NCI-H2029 treated with DMSO at 0.1 percent for 48 hours (cell line): ENCODE measurements at regions not wholly inside any gene's neighbourhood (a gene's known extent, or its start where the extent isn't known, plus 50 kb on each side); places are given as distances from the start of the nearest gene placed in this dataset.
"Not testable (repeated sequence)": the region's sequence is repeated elsewhere in the genome, so short reads cannot be mapped to it uniquely, and the experiment has no call there.

Source experiments
- DNase-seq: peaks from one replicate; lab custom pipeline; 2025; lab: John Stamatoyannopoulos, UW

DNA sequence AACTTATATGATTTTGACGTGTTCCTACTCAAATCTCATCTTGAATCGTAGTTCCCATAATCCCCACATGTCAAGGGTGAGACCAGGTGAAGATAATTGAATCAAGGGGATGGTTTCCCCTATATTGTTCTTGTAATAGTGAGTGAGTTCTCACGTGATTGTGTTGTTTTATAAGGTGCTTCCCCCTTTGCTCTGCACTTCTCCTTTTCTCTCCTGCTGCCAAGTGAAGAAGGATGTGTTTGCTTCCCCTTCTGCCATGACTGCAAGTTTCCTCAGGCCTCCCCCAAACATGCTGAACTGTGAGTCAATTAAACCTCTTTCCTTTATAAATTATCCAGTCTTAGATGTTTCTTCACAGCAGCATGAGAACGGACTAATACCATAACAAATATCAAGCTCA is 83.2 kb downstream of the MANEA start:
- DNase-seq, result no peak

DNA sequence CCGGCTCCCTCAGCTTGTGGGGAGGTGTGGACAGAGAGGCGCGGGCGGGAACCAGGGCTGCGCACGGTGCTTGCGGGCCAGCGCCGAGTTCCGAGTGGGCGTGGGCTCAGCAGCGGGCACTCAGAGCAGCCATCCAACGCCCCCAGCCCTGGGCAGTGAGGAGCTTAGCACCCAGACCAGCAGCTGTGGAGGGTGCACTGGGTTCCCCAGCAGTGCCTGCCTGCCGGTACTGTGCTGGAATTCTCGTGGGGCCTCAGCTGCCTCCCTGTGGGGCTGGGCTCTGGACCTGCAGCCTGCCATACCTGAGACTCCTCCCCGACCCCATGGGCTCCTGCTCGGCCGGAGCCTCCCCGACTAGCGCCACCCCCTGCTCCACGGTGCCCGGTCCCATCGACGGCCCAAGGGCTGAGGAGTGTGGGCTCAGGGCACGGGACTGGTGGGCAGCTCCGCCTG is 92.7 kb downstream of the MANEA start:
- DNase-seq, result no peak

DNA sequence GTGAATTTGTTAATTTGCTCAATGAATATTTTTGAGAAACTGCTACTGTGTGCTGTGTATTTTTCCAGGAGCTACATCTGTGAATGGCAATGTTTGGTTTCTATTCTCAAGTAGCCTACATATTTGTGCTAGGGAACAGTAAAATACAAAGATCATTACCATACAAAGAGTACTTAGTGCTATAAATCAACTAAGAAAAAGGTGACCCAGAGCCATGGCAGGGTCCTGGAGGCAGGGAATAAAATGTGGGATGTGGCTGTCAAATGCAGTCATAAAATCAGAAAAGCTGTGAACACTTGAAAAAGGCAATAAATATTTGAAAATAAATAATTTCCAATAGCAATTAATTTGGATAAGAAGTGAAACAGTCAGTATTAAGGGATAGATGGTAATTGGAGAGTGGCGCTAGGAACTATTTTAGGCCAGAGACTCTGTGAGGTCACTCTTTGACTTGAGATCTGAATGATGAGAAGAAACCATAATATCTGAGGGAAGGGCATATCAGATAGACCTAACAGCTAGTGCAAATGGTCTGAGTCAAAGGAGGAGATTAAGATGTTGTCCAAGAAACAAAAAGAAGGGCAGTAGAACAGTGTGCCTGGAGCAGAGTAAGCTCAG is 98.8 kb downstream of the MANEA start:
- DNase-seq, result no peak

DNA sequence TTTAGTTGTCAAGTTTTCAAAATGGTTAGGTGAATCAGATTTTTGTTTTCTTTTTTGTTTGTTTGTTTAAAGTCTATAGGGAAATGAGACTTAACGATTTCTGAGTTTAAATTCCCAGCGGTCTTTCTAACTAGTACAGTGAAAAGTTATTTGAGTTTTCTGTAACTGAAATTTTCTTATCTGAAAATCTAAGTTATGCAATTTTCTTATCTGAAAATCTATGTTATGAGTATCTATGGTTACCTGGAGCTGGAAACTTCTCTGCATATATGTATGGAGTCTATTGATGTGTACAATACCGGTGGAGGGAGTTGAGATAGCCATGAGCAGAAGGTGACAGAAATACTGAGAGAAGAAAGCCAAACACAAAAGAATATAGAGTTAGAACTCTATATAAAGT is 102.6 kb downstream of the MANEA start:
- DNase-seq, result no peak

DNA sequence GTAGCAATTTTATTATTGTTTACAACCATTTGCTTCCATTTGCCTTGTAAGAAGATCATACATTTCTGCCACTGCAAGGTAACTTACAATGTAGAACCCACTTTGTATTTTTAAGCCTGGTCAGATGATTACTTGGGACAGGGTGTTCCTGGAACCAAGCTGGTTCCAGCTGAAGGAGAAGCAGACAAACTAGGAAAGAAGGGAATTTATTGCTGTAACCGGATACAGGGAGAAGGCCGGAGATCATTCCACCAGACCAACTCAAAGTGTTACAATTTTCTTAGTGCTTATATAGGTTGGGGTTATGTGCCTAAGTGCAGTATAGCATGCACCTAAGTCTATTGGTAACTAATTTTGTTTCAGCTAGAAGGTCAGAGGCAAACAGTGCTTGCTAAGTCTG is 104.4 kb downstream of the MANEA start:
- no peak for DNase-seq

DNA sequence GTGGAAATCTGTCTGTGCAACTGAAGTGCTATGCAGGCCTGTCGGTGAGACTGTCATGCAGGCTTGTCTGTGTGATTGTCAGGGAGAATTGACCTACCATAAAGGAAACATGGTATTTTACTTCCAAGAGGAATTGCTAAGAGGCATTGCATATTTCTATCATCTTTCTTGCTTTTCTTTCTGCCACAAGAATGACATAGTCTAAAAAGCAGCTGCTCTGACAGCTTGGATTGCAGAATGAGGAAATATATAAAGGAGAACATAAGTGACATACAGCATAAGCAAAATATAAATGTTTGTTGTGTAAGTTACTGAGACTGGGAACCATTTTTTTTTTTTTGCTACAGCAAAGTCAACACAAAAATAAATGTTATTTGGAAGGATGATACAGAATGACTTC is 105.1 kb downstream of the MANEA start:
- no peak for DNase-seq

DNA sequence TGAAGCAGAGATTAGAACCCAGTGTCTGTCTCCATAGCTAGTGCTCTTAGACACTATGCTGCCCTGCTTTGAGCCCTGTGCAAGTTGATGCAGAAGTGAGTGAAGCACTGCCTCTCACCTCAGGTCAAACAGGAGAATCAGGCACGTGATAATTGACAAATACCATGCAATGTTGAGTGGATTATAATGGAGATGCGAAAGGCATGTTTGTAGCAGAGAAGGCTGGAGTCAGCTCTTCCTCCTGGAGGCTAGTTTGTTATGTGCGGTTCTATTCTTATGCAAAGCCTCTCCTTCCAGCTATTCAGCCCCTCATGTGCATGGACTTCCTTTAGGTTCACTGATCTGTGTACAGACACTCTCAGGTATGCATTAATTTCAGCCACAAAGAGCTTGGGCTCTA is 108.5 kb downstream of the MANEA start:
- no peak for DNase-seq

DNA sequence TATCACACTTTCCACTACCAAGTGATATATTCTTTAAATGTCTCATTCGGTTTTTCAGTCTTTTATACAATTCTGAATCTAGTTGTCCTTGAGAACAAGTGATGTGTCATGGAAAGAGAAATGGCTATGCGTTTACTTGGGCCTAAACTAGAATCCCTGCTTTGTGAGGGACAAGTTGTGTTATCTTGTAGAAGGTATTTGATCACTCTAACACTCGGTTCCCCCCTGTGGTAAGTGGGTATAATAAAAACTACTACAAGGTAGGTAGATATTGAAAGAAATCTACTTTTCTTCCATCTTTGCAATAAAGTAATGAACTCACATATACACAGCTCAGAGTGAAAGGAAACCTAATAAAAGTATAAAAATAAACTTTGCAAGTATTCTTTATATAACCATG is 108.9 kb downstream of the MANEA start:
- DNase-seq, result no peak

DNA sequence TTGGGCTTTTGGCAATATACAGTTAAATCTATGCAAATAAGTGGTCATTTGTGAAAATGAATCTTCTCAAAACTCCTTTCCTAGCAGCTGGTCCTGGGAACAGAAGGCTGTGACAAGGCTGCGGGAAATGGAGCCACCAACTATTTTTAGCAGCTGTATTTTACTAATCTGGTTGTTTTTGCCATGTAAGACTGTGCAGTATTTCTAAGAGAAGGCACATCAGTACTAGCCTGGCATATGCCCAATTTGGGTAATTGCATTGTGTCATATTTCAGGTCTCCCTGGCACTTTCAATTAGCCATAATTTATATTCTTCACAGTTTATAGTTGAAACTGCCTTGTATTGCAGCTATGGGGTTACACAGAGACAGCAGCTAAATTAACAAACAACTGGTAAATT is 109.6 kb downstream of the MANEA start:
- DNase-seq, result no peak

DNA sequence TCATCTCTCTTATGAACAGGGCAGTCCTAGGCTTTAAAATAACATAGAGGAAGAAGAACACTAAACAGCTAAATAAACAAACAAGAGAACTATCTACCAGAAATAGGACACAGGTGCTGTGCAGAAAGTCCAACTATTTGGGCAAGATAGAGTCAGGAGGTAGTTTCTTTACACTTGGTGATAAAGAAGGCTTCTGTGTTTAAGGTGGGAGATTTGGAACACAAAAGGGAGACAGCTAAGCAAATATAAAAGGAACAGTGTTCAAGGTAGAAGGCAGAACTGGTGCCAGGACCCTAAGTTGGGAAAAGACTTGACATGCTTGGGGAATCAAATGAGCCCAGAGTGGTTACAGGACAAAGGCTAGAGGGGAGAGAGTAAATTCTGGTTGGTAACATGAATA is 110.5 kb downstream of the MANEA start:
- no peak for DNase-seq

DNA sequence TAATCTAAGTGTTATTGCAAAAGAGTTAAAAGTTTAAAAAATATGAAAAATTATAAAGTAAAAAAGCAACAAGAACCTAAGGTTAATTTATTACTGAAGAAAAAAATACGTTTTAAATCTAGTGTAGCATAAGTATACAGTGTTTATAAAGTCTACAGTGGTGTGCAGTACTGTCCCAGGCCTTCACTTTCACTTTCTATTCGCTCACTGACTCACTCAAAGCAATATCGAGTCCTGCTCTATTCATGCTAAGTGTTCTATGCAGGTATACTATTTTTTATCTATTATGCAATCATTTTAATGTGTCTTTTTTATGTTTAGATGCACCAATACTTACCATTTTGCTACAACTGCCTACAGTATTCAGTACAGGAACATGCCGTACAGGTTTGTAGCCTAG is 113.0 kb downstream of the MANEA start:
- DNase-seq, result peak; percentile 38

DNA sequence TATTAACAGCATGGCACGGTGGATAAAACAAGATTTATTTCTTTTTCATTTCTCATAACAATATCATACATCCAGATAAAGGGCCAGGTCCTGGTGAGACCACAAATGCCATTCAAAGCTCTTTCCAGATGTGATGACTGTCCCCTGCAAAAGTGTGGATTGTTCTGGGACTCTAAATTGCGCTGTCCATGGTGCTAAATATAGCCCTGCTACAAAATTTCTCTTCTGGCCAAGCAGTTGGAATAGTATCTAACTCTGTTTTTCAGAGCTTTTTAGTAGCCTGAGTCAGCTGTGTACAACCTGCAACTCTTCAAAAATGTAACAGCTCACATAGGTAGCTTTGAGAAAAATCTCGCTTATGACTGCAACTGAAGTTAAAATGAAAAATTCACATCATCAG is 115.8 kb downstream of the MANEA start:
- no peak for DNase-seq

DNA sequence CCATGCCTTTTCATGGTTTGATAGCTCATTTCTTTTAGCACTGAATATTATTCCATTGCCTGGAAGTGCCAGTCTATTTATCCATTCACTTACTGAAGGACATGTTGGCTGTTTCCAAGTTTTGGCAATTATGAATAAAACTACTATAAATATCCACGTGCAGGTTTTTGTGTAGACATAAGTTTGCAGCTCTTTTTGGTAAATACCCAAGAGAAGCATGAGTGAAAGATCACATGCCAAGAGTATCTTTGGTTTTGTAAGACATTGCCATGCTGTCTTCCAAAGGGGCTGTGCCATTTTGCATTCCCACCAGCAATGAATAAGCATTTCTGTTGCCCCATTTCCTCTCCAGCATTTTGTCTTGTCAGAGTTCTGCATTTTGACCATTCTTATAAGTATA is 120.9 kb downstream of the MANEA start:
- no peak for DNase-seq

DNA sequence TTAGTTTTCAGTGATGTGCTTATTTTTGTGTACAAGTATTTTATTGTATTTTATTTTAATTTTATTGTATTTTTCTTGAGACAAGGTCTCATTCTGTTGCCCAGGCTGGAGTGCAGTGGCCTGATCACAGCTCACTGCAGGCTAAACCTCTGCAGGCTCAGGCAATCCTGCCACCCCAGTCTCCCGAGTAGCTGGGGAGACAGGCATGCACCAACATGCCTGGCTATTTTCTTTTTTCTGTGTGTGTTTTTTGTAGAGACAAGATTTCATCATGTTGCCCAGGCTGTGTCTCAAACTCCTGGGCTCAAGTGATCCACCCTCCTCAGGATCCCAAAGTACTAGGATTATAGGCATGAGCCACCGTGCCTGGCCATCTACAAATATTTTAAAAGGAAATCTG is 146.3 kb downstream of the MANEA start:
- DNase-seq, result no peak

DNA sequence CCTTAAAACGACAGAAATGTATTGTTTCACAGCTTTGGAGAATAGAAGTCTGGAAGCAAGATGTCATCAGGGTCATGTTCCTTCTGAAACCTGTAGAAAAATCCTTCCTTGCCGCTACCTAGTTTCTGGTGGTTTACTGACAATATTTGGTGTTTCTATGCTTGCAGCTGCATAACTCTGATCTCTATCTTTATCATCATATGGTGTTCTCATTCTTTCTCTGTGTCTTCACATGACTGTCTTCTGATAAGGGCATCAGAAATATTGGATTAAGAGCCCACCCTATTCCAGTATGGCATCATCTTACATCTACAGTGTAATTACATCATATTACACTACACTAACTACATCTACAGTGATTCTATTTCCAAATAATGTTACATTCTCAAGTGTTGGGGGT is 148.0 kb downstream of the MANEA start:
- DNase-seq, result no peak

DNA sequence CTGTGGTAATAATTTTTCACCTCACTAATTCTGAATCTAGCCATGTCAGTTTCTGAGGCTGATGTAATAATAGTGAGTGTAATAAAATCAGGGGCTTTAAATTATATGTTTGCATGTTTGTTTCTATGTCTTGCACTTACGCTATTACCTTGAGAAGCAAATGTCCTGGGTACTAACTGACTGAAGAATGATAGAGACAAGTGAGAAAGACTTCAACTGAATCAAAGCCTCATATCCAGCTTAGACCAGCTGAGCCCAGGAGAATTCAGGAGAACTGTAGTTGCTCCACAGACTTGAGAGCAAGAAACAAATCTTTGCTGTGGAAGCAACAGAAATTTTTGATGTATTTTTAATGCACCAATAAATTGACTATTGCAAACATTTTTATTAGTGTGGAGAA is 162.8 kb downstream of the MANEA start:
- DNase-seq, result no peak

DNA sequence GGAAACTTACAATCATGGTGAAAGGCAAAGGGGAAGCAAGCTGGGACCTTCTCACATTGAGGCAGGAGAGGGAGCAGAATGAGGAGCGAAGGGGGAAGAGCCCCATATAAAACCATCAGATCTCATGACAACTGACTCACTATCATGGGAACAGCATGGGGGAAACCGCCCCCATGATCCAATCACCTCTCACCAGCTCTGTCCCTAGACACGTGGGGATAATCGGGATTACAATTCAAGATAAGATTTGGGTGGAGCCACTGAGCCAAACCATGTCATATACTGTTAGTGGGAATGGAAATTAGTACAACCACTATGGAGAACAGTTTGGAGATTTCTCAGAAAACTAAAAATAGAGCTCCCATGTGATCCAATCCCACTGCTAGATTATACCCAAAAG is 163.7 kb downstream of the MANEA start:
- DNase-seq, result no peak

DNA sequence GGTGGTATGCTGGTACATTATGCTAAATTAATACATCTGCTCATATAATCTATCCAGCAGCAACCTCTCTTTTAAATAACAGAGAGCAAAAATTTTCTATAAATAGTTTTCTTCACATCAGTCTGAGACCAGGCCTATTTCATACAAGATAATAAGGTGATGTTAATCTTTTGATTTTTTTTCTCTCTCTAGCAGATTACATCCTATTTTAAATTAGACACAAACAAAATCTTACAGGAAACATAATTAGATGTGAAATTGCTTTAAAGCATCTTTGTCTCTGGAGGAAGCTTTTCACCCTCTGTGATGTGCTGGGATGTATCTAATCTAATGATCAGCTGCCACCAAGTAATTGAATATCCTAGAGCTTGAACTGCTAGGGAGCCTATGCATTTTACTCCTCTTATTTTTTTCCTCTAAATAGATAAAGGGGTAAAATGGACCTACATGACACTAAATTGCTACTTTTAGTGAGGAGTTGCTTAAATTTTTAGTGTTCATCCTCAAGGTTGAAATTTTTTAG is 165.5 kb downstream of the MANEA start:
- DNase-seq, result no peak

DNA sequence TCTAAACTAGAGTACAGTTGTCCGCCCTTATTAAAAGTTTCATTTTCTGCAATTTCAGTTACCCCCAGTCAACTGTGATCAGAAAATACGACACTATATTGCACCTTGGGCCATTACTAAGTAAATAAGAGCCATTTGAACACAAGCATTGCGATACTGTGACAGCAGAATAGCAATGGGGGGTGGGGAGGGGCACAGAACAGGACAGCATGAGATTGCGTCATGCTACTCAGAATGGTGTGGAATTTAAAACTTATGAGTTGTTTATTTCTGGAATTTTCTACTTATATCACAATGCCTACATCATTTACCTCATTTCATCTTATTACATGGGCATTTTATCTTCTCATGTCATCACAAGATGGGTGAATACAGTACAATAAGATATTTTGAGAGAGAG is 166.3 kb downstream of the MANEA start:
- no peak for DNase-seq

DNA sequence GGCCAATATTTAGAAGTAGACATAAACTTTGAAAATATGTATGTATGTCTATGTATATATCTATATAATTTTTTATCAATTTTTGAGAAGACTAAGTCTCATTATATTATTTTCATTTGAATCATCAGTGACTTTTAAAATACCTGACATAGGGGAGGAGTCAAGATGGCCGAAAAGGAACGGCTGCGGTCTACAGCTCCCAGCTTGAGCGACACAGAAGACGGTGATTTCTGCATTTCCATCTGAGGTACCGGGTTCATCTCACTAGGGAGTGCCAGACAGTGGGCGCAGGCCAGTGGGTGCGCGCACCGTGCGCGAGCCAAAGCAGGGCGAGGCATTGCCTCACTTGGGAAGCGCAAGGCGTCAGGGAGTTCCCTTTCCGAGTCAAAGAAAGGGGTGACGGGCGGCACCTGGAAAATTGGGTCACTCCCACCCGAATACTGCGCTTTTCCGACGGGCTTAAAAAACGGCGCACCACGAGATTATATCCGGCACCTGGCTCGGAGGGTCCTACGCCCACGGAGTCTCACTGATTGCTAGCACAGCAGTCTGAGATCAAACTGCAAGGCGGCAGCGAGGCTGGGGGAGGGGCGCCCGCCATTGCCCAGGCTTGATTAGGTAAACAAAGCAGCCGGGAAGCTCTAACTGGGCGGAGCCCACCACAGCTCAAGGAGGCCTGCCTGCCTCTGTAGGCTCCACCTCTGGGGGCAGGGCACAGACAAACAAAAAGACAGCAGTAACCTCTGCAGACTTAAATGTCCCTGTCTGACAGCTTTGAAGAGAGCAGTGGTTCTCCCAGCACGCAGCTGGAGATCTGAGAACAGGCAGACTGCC is 181.1 kb downstream of the MANEA start:
- DNase-seq, result not testable (repeated sequence)

DNA sequence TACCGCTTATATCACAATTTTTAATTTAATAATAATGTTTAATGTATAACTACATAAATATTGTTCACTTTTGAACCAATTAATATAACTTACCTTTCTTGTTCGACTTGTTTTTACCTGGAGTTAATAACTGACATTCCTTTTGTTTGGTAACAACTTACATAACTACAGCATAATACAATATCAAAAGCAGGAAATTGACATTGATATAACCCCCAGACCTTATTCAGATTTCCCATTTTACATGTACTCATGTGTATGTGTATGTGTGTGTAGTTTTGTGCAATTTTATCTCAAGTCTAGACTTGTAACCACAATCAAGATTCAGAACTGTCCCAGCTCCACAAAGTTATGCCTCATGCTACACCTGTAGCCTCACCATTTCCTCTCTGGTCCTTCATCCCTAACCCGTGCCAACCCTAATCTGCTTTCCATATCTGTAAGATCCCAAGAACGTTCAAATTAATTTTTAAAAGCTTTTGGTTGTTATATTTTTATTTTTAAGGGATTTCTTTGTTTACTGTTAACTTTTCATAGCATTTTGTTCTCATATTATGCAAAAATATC is 190.6 kb downstream of the MANEA start:
- no peak for DNase-seq

DNA sequence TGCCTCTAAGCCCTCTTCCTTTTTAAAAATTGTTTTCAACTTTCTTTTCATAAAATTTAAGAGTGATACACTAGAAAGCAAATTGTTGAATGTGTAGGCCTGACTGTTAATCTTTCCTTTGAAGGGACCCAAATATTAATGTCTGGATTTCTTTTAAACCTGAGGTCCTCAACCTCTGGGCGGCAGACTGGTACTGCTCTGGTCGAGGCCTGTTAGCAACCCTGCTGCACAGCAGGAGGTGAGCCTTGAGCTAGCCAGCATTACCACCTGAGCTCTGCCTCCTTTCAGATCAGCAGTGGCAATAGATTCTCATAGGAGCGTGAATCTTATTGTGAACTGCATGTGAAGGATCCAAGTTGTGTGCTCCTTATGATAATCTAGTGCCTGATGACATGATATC is 191.2 kb downstream of the MANEA start:
- DNase-seq, result no peak

DNA sequence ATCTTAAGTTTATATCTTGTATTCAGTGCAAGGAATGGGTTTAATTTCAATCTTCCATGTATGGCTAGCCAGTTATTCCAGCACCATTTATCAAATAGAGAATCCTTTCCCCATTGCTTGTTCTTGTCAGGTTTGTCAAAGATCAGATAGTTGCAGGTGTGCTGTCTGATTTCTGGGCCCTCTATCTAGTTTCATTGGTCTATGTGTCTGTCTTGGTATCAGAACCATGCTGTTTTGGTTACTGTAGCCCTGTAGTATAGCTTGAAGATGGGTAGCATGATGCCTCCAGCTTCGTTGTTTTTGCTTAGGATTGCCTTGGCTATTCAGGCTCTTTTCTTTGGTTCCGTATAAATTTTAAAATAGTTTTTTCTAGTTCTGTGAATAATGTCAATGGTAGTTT is 200.0 kb downstream of the MANEA start:
- no peak for DNase-seq
